H1 (cell line): ENCODE measurements at regions not wholly inside any gene's neighbourhood (a gene's known extent, or its start where the extent isn't known, plus 50 kb on each side); places are given as distances from the start of the nearest gene placed in this dataset.

ENCODE experiments used
- CTCF ChIA-PET: fragments of 300-600 bp; sonication (Branson Sonifier 250); formaldehyde crosslinking; loops from one replicate; lab custom pipeline; 2021; ENCODE audit not compliant: partially characterized antibody; lab: Charles Lee
- POLR2A ChIA-PET: fragments of 300-600 bp; sonication (Branson Sonifier 250); formaldehyde crosslinking; loops from one replicate; lab custom pipeline; 2021; ENCODE audit warnings: inconsistent platforms; ENCODE audit not compliant: partially characterized antibody; lab: Charles Lee
- DNase-seq, 2 experiments: peaks; one replicate each; pipeline versions ENCODE4 v3.0.0 to v3.0.0-alpha.2; 2010 to 2022; ENCODE audit warnings: low spot score in 2 of 2, low read depth in 1 of 2, mixed read lengths in 1 of 2
- FAIRE-seq: peaks from 2 replicates; lab custom pipeline; 2011; peaks lifted over from hg19 to GRCh38; lab: Jason Lieb, UNC
- H2AFZ ChIP-seq: 2 replicates; pipeline ENCODE4 v1.8.1; 2012; ENCODE audit warnings: low read length, inconsistent platforms
- H2AK5ac ChIP-seq: 2 replicates; pipeline ENCODE4 v1.6.1; 2013; ENCODE audit warnings: low read depth, low read length
- H2BK120ac ChIP-seq: replicated peaks from 2 replicates; pipeline ENCODE3; 2013; ENCODE audit warnings: low read depth, low read length, inconsistent platforms
- H2BK12ac ChIP-seq: 2 replicates; pipeline ENCODE4 v1.6.1; 2013; ENCODE audit warnings: low read depth, low read length
- H2BK15ac ChIP-seq: 2 replicates; pipeline ENCODE4 v1.6.1; 2013; ENCODE audit warnings: low read length
- H2BK20ac ChIP-seq: 2 replicates; pipeline ENCODE4 v1.6.1; 2013; ENCODE audit warnings: low read length
- H2BK5ac ChIP-seq: 2 replicates; pipeline ENCODE4 v1.6.1; 2013; ENCODE audit warnings: low read depth, low read length
- H3K14ac ChIP-seq: 2 replicates; pipeline ENCODE4 v1.6.1; 2013; ENCODE audit warnings: inconsistent platforms; ENCODE audit not compliant: insufficient read length
- H3K18ac ChIP-seq: 2 replicates; pipeline ENCODE4 v1.6.1; 2013; ENCODE audit warnings: low read length; ENCODE audit errors: extremely low read depth
- H3K23ac ChIP-seq: 2 replicates; pipeline ENCODE4 v1.6.1; 2013; ENCODE audit warnings: inconsistent platforms; ENCODE audit not compliant: insufficient read length
- H3K23me2 ChIP-seq: 2 replicates; pipeline ENCODE4 v1.6.1; 2013; ENCODE audit warnings: low read depth, low read length
- H3K27ac ChIP-seq: 2 replicates; pipeline ENCODE4 v1.6.1; 2011; ENCODE audit warnings: low read depth, low read length, inconsistent platforms
- H3K27me3 ChIP-seq, 4 experiments: replicated peaks in 1 of 4; 1 replicate in 1 of 4; 2 replicates in 3 of 4; pipeline versions ENCODE4 v1.6.1 to v1.8.1; 2011 to 2013; ENCODE audit warnings: low read length in 3 of 4, mild to moderate bottlenecking in 3 of 4, inconsistent platforms in 2 of 4, mixed read lengths in 2 of 4, moderate library complexity in 1 of 4; ENCODE audit not compliant: control insufficient read depth in 3 of 4, insufficient read depth in 3 of 4; ENCODE audit errors: extremely low read depth in 1 of 4
- H3K36me3 ChIP-seq, 4 experiments: 2 replicates each; pipeline versions ENCODE4 v1.6.1 to v1.8.1; 2011 to 2013; ENCODE audit warnings: mild to moderate bottlenecking in 4 of 4, low read length in 3 of 4, moderate library complexity in 2 of 4, control low read depth in 1 of 4, inconsistent platforms in 1 of 4; ENCODE audit not compliant: insufficient read depth in 4 of 4, control insufficient read depth in 2 of 4
- H3K4ac ChIP-seq: replicated peaks from 2 replicates; pipeline ENCODE3; 2013; ENCODE audit warnings: low read length, low read depth, mixed read lengths, inconsistent platforms; ENCODE audit not compliant: insufficient read length
- H3K4me1 ChIP-seq, 4 experiments: replicated peaks in 1 of 4; 1 replicate in 1 of 4; 2 replicates in 3 of 4; pipeline versions ENCODE4 v1.6.1 to v1.8.1; 2011 to 2013; ENCODE audit warnings: low read length in 3 of 4, inconsistent platforms in 2 of 4, mixed read lengths in 1 of 4; ENCODE audit not compliant: insufficient read depth in 4 of 4, control insufficient read depth in 3 of 4
- H3K4me2 ChIP-seq, 2 experiments: 2 replicates each; pipeline versions ENCODE4 v1.6.1 to v1.8.1; 2011 to 2013; ENCODE audit warnings: low read depth in 2 of 2, low read length in 2 of 2, control low read depth in 1 of 2, inconsistent platforms in 1 of 2, mild to moderate bottlenecking in 1 of 2; ENCODE audit not compliant: insufficient read depth in 1 of 2
- H3K4me3 ChIP-seq, 4 experiments: fragments of 200-600, 300-600 bp in 1 of 4; sonication (generic), shearing (Covaris generic), sonication (Bioruptor Twin) in 1 of 4; 2 replicates each; pipeline versions ENCODE4 v1.5.1 to v1.8.1; 2011 to 2016; ENCODE audit warnings: low read length in 4 of 4, low read depth in 3 of 4, control low read depth in 2 of 4, inconsistent platforms in 2 of 4, mild to moderate bottlenecking in 2 of 4, mixed read lengths in 1 of 4, moderate library complexity in 1 of 4; ENCODE audit not compliant: insufficient read depth in 2 of 4; ENCODE audit errors: extremely low read depth in 1 of 4
- H3K56ac ChIP-seq: replicated peaks from 2 replicates; pipeline ENCODE3; 2013; ENCODE audit warnings: low read depth, mild to moderate bottlenecking, mixed read lengths, low read length, inconsistent platforms; ENCODE audit not compliant: insufficient read length
- H3K79me1 ChIP-seq: 2 replicates; pipeline ENCODE4 v1.6.1; 2013; ENCODE audit warnings: low read depth, low read length, control low read depth
- H3K79me2 ChIP-seq, 2 experiments: 2 replicates each; pipeline versions ENCODE4 v1.6.1 to v1.8.1; 2012 to 2013; ENCODE audit warnings: low read length in 2 of 2, mild to moderate bottlenecking in 2 of 2, inconsistent platforms in 1 of 2; ENCODE audit not compliant: insufficient read depth in 2 of 2, control insufficient read depth in 1 of 2
- H3K9ac ChIP-seq, 4 experiments: replicated peaks in 1 of 4; 1 replicate in 1 of 4; 2 replicates in 3 of 4; pipeline versions ENCODE4 v1.6.1 to v1.8.1; 2011 to 2013; ENCODE audit warnings: low read depth in 3 of 4, low read length in 3 of 4, control low read depth in 2 of 4, mild to moderate bottlenecking in 2 of 4, moderate library complexity in 2 of 4, inconsistent platforms in 1 of 4; ENCODE audit errors: extremely low read depth in 1 of 4
- H3K9me3 ChIP-seq, 2 experiments: 2 replicates each; pipeline versions ENCODE4 v1.6.1 to v1.8.1; 2012 to 2013; ENCODE audit warnings: mild to moderate bottlenecking in 2 of 2, moderate library complexity in 2 of 2, control low read depth in 1 of 2, inconsistent platforms in 1 of 2, low read depth in 1 of 2, low read length in 1 of 2, mixed read lengths in 1 of 2; ENCODE audit not compliant: insufficient read depth in 2 of 2
- H4K20me1 ChIP-seq, 2 experiments: replicated peaks in 1 of 2; 2 replicates each; pipeline versions ENCODE3 to v1.8.1; 2011 to 2013; ENCODE audit warnings: inconsistent platforms in 2 of 2, low read length in 2 of 2, mild to moderate bottlenecking in 1 of 2; ENCODE audit not compliant: insufficient read depth in 2 of 2, control insufficient read depth in 1 of 2
- H4K5ac ChIP-seq: 2 replicates; pipeline ENCODE4 v1.6.1; 2013; ENCODE audit warnings: low read length, low read depth, mixed read lengths, inconsistent platforms; ENCODE audit not compliant: insufficient read length
- H4K8ac ChIP-seq: 2 replicates; pipeline ENCODE4 v1.8.0; 2013; ENCODE audit warnings: mild to moderate bottlenecking, moderate library complexity, low read length, inconsistent platforms; ENCODE audit not compliant: insufficient read depth; ENCODE audit errors: extremely low read depth
- H4K91ac ChIP-seq: replicated peaks from 2 replicates; pipeline ENCODE3; 2013; ENCODE audit warnings: low read length, mixed read lengths, inconsistent platforms; ENCODE audit not compliant: insufficient read length
- CHD1 ChIP-seq: IDR thresholded peaks from 2 replicates; pipeline ENCODE4 v1.6.1; 2012; ENCODE audit warnings: low read depth, low read length, improper control_type of control experiment
- KDM1A ChIP-seq: fragments of 200-600, 300-600 bp; sonication (generic); IDR thresholded peaks from 2 replicates; pipeline ENCODE4 v1.7.1; 2016; ENCODE audit warnings: mild to moderate bottlenecking, low read length, borderline replicate concordance
- MAX ChIP-seq: IDR thresholded peaks from 2 replicates; pipeline ENCODE4 v1.6.1; 2012; ENCODE audit warnings: inconsistent platforms
- POU5F1 ChIP-seq: IDR thresholded peaks from 2 replicates; pipeline ENCODE4 v1.6.1; 2011; ENCODE audit warnings: low read depth, mild to moderate bottlenecking, low read length, moderate library complexity
- SRF ChIP-seq: IDR thresholded peaks from 2 replicates; pipeline ENCODE4 v1.6.1; 2011; ENCODE audit warnings: mild to moderate bottlenecking, low read depth, low read length, moderate library complexity
- ZNF274 ChIP-seq: IDR thresholded peaks from 2 replicates; pipeline ENCODE4 v1.7.0; 2012; ENCODE audit warnings: low read length, borderline replicate concordance; ENCODE audit errors: extremely low read depth
- WGBS, 2 experiments: shearing (Covaris generic) in 1 of 2; methylation state at CpG; one replicate each; pipeline versions ENCODE4 v1.1.6 to v1.1.7; 2013 to 2015; ENCODE audit warnings: low lambda C conversion rate in 2 of 2, mixed read lengths in 2 of 2, inconsistent platforms in 1 of 2, low coverage in 1 of 2, missing lambda C conversion rate in 1 of 2; ENCODE audit not compliant: insufficient replicate concordance in 2 of 2, insufficient coverage in 1 of 2, insufficient read length in 1 of 2; ENCODE audit errors: extremely low coverage in 1 of 2, missing lambda C conversion rate in 1 of 2; 5-methylcytosine and 5-hydroxymethylcytosine counted together

GRCh38 chr11:27287205-27287604 lies 75.8 kb downstream of the CCDC34 start:
- Histone ChIP-seq H2AK5ac (no peak overlapping the region), H3K14ac (no peak overlapping the region), H2BK12ac (no peak overlapping the region), H3K23me2 (no peaks in the 10 kb centered on the region), H2BK15ac (no peak overlapping the region), H3K4ac (no peak overlapping the region), H3K56ac (no peak overlapping the region), H3K9me3 (peaks cover 13 to 16% of the 10 kb centered on the region in 2 experiments), H3K79me2 (no peaks in the 10 kb centered on the region), H3K4me1 (no peaks in the 10 kb centered on the region; a peak in 1 of 7 replicates), H2AFZ (no peak overlapping the region), H3K4me3 (no peak overlapping the region), H3K4me2 (no peak overlapping the region), H2BK5ac (no peak overlapping the region), H2BK20ac (no peak overlapping the region), H4K5ac (no peak overlapping the region), H2BK120ac (no peak overlapping the region), H3K27ac (no peak overlapping the region), H3K9ac (no peak overlapping the region), H3K36me3 (peaks cover 0 to 10% (median 0%) of the 10 kb centered on the region in 4 experiments; a peak in 1 of 8 replicates), H3K23ac (no peak overlapping the region), H4K91ac (no peak overlapping the region), H4K8ac (no peak overlapping the region), H3K79me1 (no peaks in the 10 kb centered on the region), H4K20me1 (no peaks in the 10 kb centered on the region), H3K18ac (no peak overlapping the region), H3K27me3 (no peaks in the 10 kb centered on the region)
- ChIA-PET POLR2A (interaction anchor here (1.1 kb wide), 1 partner anchor 31 kb away, joined by 3 read pairs; no protein-coding TSS in a partner anchor), CTCF (interaction anchor here (0.6 to 4.2 kb wide), 2 partner anchors 10 to 23 kb away, joined by 3 to 34 read pairs; no protein-coding TSS in a partner anchor)
- TF ChIP-seq SRF (no peak), CHD1 (no peak), POU5F1 (no peak), MAX (no peak), KDM1A (no peak), ZNF274 (no peak)
- no peak for DNase-seq
- WGBS, 2 experiments, result 83% methylated on average over 1 of the region's 1 CpG; no CpG with 5 or more reads in 1 of the 2 experiments
- no peak for FAIRE-seq
